Stimulated activated CD8-positive, alpha-beta memory T cell treated with anti-CD3 and anti-CD28 coated beads, Interleukin-15, amount 100 ng/mL, for 24 hours (primary cell): ENCODE measurements at regions not wholly inside any gene's neighbourhood (a gene's known extent, or its start where the extent isn't known, plus 50 kb on each side); places are given as distances from the start of the nearest gene placed in this dataset.
"Not testable (repeated sequence)": the region's sequence is repeated elsewhere in the genome, so short reads cannot be mapped to it uniquely, and the experiment has no call there.

Experiments
- DNase-seq: peaks from one replicate; pipeline ENCODE4 v3.0.0-alpha.2; 2020; ENCODE audit warnings: low read depth

- DNase-seq: no peak
Measured at GRCh38 chr5:90056911-90057705, 352.4 kb downstream of the CETN3 start.

- no peak for DNase-seq
Measured at GRCh38 chr5:90055831-90056328, 353.7 kb downstream of the CETN3 start.

GRCh38 chr5:90054612-90055011, 354.9 kb downstream of the CETN3 start:
- no peak for DNase-seq

GRCh38 chr5:90051756-90052155, 357.8 kb downstream of the CETN3 start:
- DNase-seq: no peak

- no peak for DNase-seq
Measured at GRCh38 chr5:90050103-90050502, 359.5 kb downstream of the CETN3 start.

GRCh38 chr5:90047113-90047512, 362.4 kb downstream of the CETN3 start:
- DNase-seq: no peak

- not testable (repeated sequence) for DNase-seq
Measured at GRCh38 chr5:90040082-90040481, 369.5 kb downstream of the CETN3 start.

GRCh38 chr5:90037646-90038045, 371.9 kb downstream of the CETN3 start:
- no peak for DNase-seq

- no peak for DNase-seq
Measured at GRCh38 chr5:90022711-90023053, 386.9 kb downstream of the CETN3 start.

- no peak for DNase-seq
Measured at GRCh38 chr5:90022002-90022710, 387.4 kb downstream of the CETN3 start.

GRCh38 chr5:90020575-90021538, 388.7 kb downstream of the CETN3 start:
- DNase-seq: no peak

- no peak for DNase-seq
Measured at GRCh38 chr5:90017239-90017638, 392.3 kb downstream of the CETN3 start.

GRCh38 chr5:90015584-90016018, 394.0 kb downstream of the CETN3 start:
- no peak for DNase-seq

- no peak for DNase-seq
Measured at GRCh38 chr5:90014420-90014819, 395.1 kb downstream of the CETN3 start.

- no peak for DNase-seq
Measured at GRCh38 chr5:90000351-90000750, 409.2 kb downstream of the CETN3 start.

GRCh38 chr5:89998519-89999305, 410.8 kb downstream of the CETN3 start:
- no peak for DNase-seq

GRCh38 chr5:89996890-89997289, 412.7 kb downstream of the CETN3 start:
- no peak for DNase-seq

- no peak for DNase-seq
Measured at GRCh38 chr5:89996335-89996734, 413.2 kb downstream of the CETN3 start.

GRCh38 chr5:89994266-89994665, 415.3 kb downstream of the CETN3 start:
- no peak for DNase-seq

- DNase-seq: no peak
Measured at GRCh38 chr5:89992201-89992600, 417.4 kb downstream of the CETN3 start.

- DNase-seq: no peak
Measured at GRCh38 chr5:89991592-89991991, 418.0 kb downstream of the CETN3 start.
